ENCODE measurements at regions not wholly inside any gene's neighbourhood (a gene's known extent, or its start where the extent isn't known, plus 50 kb on each side); places are given as distances from the start of the nearest gene placed in this dataset.

GRCh38 chr7:36045326-36045725, 107.7 kb upstream of the EEPD1 start:
- TF ChIP-seq, protein P1, sequence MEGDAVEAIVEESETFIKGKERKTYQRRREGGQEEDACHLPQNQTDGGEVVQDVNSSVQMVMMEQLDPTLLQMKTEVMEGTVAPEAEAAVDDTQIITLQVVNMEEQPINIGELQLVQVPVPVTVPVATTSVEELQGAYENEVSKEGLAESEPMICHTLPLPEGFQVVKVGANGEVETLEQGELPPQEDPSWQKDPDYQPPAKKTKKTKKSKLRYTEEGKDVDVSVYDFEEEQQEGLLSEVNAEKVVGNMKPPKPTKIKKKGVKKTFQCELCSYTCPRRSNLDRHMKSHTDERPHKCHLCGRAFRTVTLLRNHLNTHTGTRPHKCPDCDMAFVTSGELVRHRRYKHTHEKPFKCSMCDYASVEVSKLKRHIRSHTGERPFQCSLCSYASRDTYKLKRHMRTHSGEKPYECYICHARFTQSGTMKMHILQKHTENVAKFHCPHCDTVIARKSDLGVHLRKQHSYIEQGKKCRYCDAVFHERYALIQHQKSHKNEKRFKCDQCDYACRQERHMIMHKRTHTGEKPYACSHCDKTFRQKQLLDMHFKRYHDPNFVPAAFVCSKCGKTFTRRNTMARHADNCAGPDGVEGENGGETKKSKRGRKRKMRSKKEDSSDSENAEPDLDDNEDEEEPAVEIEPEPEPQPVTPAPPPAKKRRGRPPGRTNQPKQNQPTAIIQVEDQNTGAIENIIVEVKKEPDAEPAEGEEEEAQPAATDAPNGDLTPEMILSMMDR (IDR thresholded peaks at IDR 0.05), result no peak
- TF ChIP-seq KDM5A (IDR thresholded peaks at IDR 0.05) (no peak), POLR2A (IDR thresholded peaks at IDR 0.05; ENCODE audit: low read length) (no peak), JUNB (IDR thresholded peaks at IDR 0.05) (no peak)
